ENCODE measurements at regions not wholly inside any gene's neighbourhood (a gene's known extent, or its start where the extent isn't known, plus 50 kb on each side); places are given as distances from the start of the nearest gene placed in this dataset.

DNA sequence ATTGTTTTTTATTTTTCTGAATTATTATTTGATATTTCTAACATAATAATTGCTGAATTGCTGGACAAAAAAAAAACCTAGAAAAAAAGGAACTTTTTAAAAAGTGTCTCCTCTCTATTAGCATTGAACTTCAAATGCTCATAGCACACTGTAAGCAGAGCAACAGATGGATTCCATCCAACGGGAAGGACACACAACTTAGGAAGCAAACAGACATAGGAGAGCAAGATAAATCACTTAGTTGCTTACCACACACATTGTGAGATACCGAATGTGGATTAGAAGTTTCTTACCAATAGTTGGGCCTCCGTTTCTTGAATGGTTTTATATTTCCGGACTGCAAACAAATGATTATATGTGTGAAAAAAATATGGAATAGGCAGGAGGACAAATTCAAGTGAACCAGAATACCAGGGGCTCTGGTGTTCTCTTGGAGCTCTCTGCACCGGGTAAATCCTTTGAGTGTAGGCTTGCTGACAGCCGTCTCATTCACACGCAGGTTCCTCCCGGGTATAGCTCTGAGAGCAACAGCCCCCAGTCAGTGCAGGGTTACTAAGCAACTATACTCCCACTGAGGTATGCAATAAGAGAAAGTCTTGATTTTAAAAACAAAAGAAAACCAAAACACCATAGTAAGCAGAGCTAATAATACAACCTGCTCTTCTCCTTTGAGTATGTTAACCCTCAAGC is 217.6 kb downstream of the TMEM167A start:
- TF ChIP-seq, protein P1, sequence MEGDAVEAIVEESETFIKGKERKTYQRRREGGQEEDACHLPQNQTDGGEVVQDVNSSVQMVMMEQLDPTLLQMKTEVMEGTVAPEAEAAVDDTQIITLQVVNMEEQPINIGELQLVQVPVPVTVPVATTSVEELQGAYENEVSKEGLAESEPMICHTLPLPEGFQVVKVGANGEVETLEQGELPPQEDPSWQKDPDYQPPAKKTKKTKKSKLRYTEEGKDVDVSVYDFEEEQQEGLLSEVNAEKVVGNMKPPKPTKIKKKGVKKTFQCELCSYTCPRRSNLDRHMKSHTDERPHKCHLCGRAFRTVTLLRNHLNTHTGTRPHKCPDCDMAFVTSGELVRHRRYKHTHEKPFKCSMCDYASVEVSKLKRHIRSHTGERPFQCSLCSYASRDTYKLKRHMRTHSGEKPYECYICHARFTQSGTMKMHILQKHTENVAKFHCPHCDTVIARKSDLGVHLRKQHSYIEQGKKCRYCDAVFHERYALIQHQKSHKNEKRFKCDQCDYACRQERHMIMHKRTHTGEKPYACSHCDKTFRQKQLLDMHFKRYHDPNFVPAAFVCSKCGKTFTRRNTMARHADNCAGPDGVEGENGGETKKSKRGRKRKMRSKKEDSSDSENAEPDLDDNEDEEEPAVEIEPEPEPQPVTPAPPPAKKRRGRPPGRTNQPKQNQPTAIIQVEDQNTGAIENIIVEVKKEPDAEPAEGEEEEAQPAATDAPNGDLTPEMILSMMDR (conservative IDR thresholded peaks at IDR 0.05; ENCODE audit: low read length): no peak
- no peak for TF ChIP-seq EZH2phosphoT487 (IDR thresholded peaks at IDR 0.05; ENCODE audit: borderline replicate concordance)

Data from Loucy (cell line).